ENCODE measurements at regions not wholly inside any gene's neighbourhood (a gene's known extent, or its start where the extent isn't known, plus 50 kb on each side); places are given as distances from the start of the nearest gene placed in this dataset.

DNA sequence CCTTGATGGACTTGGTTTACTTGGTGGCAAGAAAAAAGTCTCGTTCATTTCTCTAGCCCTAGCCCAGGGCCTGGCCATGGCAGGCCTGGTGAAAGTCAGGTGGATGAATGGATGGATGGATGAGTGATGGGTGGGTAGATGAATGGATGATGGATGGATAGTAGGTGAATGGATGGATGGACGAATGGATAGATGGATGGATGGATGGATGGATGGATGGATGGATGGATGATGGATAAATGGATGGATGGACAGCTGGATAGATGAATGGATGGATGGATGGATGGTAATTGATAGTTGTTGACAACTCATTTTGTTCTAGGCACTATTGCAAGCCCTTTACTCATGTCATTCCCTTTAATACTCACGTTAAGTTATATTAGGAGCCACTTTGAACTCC lies 86.1 kb upstream of the ANO1 start:
- no peak overlapping the region for H3K27ac ChIP-seq (ENCODE audit: low read depth, low read length, poor library complexity, severe bottlenecking)
- intact Hi-C loops (cut with micrococcal nuclease; ENCODE audit: unreplicated experiment) = no loop called here
- H3K9me3 ChIP-seq (ENCODE audit: low read depth, low read length, poor library complexity, severe bottlenecking) = no peaks in the 10 kb centered on the region
- H3K27me3 ChIP-seq (replicated peaks; ENCODE audit: insufficient read depth, low read depth, low read length, poor library complexity) = peaks cover 40% of the 10 kb centered on the region
- BruUV-seq (replicated peaks) = no TSS peak
- no peak for DNase-seq (ENCODE audit: low spot score)
- ChIA-PET CTCF (no interaction called here), POLR2A (ENCODE audit: low non-redundant PET) (no interaction called here)
- no peak overlapping the region for H3K4me3 ChIP-seq (ENCODE audit: low read depth, low read length, poor library complexity, severe bottlenecking)
- no peaks in the 10 kb centered on the region for H3K4me1 ChIP-seq (ENCODE audit: insufficient read depth, low read length, poor library complexity, severe bottlenecking)
- H3K36me3 ChIP-seq (ENCODE audit: insufficient read depth, low read length, poor library complexity, severe bottlenecking) = no peaks in the 10 kb centered on the region
- TF ChIP-seq CTCF (conservative IDR thresholded peaks at IDR 0.05; ENCODE audit: low read depth, low read length) (no peak), EZH2 (IDR thresholded peaks at IDR 0.05; ENCODE audit: borderline replicate concordance, low read depth, low read length, poor library complexity, severe bottlenecking) (no peak)

GRCh38 chr11:69992943-69993694 lies 85.0 kb upstream of the ANO1 start:
- BruUV-seq (replicated peaks) = no TSS peak
- Histone ChIP-seq H3K27ac (ENCODE audit: low read depth, low read length, poor library complexity, severe bottlenecking) (no peak overlapping the region), H3K9me3 (ENCODE audit: low read depth, low read length, poor library complexity, severe bottlenecking) (no peaks in the 10 kb centered on the region), H3K27me3 (replicated peaks; ENCODE audit: insufficient read depth, low read depth, low read length, poor library complexity) (peaks cover 29% of the 10 kb centered on the region), H3K4me1 (ENCODE audit: insufficient read depth, low read length, poor library complexity, severe bottlenecking) (no peaks in the 10 kb centered on the region), H3K4me3 (ENCODE audit: low read depth, low read length, poor library complexity, severe bottlenecking) (no peak overlapping the region), H3K36me3 (ENCODE audit: insufficient read depth, low read length, poor library complexity, severe bottlenecking) (no peaks in the 10 kb centered on the region)
- ChIA-PET CTCF (no interaction called here), POLR2A (ENCODE audit: low non-redundant PET) (interaction anchor here (0.8 kb wide), 1 partner anchor 35 kb away, joined by 3 read pairs; no protein-coding TSS in a partner anchor)
- intact Hi-C loops (cut with micrococcal nuclease; ENCODE audit: unreplicated experiment) = no loop called here
- DNase-seq (ENCODE audit: low spot score) = no peak
- TF ChIP-seq CTCF (conservative IDR thresholded peaks at IDR 0.05; ENCODE audit: low read depth, low read length) = no peak
- TF ChIP-seq EZH2 (IDR thresholded peaks at IDR 0.05; ENCODE audit: borderline replicate concordance, low read depth, low read length, poor library complexity, severe bottlenecking) = no peak

GRCh38 chr11:69994810-69995209 lies 83.3 kb upstream of the ANO1 start:
- Histone ChIP-seq H3K4me3 (ENCODE audit: low read depth, low read length, poor library complexity, severe bottlenecking) (no peak overlapping the region), H3K4me1 (ENCODE audit: insufficient read depth, low read length, poor library complexity, severe bottlenecking) (no peaks in the 10 kb centered on the region), H3K27ac (ENCODE audit: low read depth, low read length, poor library complexity, severe bottlenecking) (no peak overlapping the region), H3K36me3 (ENCODE audit: insufficient read depth, low read length, poor library complexity, severe bottlenecking) (no peaks in the 10 kb centered on the region), H3K27me3 (replicated peaks; ENCODE audit: insufficient read depth, low read depth, low read length, poor library complexity) (peaks cover 12% of the 10 kb centered on the region), H3K9me3 (ENCODE audit: low read depth, low read length, poor library complexity, severe bottlenecking) (no peaks in the 10 kb centered on the region)
- intact Hi-C loops (cut with micrococcal nuclease; ENCODE audit: unreplicated experiment) = no loop called here
- BruUV-seq (replicated peaks) = no TSS peak
- POLR2A ChIA-PET (ENCODE audit: low non-redundant PET) = no interaction called here
- no peak for DNase-seq (ENCODE audit: low spot score)
- TF ChIP-seq CTCF (conservative IDR thresholded peaks at IDR 0.05; ENCODE audit: low read depth, low read length) (no peak), EZH2 (IDR thresholded peaks at IDR 0.05; ENCODE audit: borderline replicate concordance, low read depth, low read length, poor library complexity, severe bottlenecking) (no peak)
- CTCF ChIA-PET = no interaction called here

Measured in A673 (cell line).